HepG2 (cell line): ENCODE measurements at regions not wholly inside any gene's neighbourhood (a gene's known extent, or its start where the extent isn't known, plus 50 kb on each side); places are given as distances from the start of the nearest gene placed in this dataset.

Experiments used
- HOXA7 ChIP-seq: sonication (generic); formaldehyde crosslinking; IDR thresholded peaks from 2 replicates; pipeline ENCODE4 v1.8.1; 2022; ENCODE audit warnings: mild to moderate bottlenecking, missing genetic modification reagents, moderate library complexity
- JUNB ChIP-seq: sonication (generic); formaldehyde crosslinking; IDR thresholded peaks from 2 replicates; pipeline ENCODE4 v1.8.0; 2022; ENCODE audit warnings: missing genetic modification reagents, mild to moderate bottlenecking, borderline replicate concordance
- KAT7 ChIP-seq: IDR thresholded peaks from 2 replicates; pipeline ENCODE4 v1.6.1; 2018; ENCODE audit warnings: borderline replicate concordance, missing compliant biosample characterization
- KLF6 ChIP-seq: IDR thresholded peaks from 2 replicates; pipeline ENCODE4 v1.8.0; 2016; ENCODE audit warnings: missing biosample characterization, missing genetic modification reagents
- MAX ChIP-seq: IDR thresholded peaks from 2 replicates; pipeline ENCODE4 v1.6.1; 2012; ENCODE audit warnings: inconsistent platforms
- NFE2L1 ChIP-seq: sonication (generic); formaldehyde crosslinking; IDR thresholded peaks from 2 replicates; pipeline ENCODE4 v1.4.0; 2020; ENCODE audit warnings: missing genetic modification reagents, mild to moderate bottlenecking, borderline replicate concordance
- STAG1 ChIP-seq: sonication (generic); formaldehyde crosslinking; IDR thresholded peaks from 2 replicates; pipeline ENCODE4 v1.4.0; 2020; ENCODE audit warnings: missing genetic modification reagents
- TSC22D2 ChIP-seq: sonication (generic); formaldehyde crosslinking; IDR thresholded peaks from 2 replicates; pipeline ENCODE4 v1.5.1; 2020; ENCODE audit warnings: missing genetic modification reagents, mild to moderate bottlenecking, borderline replicate concordance
- ZNF18 ChIP-seq: sonication (generic); formaldehyde crosslinking; IDR thresholded peaks from 2 replicates; pipeline ENCODE4 v1.8.0; 2022; ENCODE audit warnings: mild to moderate bottlenecking, missing genetic modification reagents; ENCODE audit not compliant: insufficient replicate concordance
- ZNF83 ChIP-seq: sonication (generic); formaldehyde crosslinking; IDR thresholded peaks from 2 replicates; pipeline ENCODE4 v1.4.0; 2020; ENCODE audit warnings: missing genetic modification reagents, mild to moderate bottlenecking, borderline replicate concordance
- TF ChIP-seq, protein P1 (sequence below): sonication (generic); formaldehyde crosslinking; IDR thresholded peaks from 2 replicates; pipeline ENCODE4 v1.4.0; 2020; ENCODE audit warnings: mild to moderate bottlenecking, missing genetic modification reagents

GRCh38 chr13:50225193-50226155 is 210.2 kb downstream of the KCNRG start:
- TF ChIP-seq TSC22D2 (CRISPR knock-in tag), result no peak
- TF ChIP-seq ZNF18, result no peak
- no peak for TF ChIP-seq STAG1 (CRISPR knock-in tag)
- no peak for TF ChIP-seq HOXA7 (CRISPR knock-in tag)
- no peak for TF ChIP-seq JUNB
- no peak for TF ChIP-seq ZNF83 (CRISPR knock-in tag)
- TF ChIP-seq, protein P1, sequence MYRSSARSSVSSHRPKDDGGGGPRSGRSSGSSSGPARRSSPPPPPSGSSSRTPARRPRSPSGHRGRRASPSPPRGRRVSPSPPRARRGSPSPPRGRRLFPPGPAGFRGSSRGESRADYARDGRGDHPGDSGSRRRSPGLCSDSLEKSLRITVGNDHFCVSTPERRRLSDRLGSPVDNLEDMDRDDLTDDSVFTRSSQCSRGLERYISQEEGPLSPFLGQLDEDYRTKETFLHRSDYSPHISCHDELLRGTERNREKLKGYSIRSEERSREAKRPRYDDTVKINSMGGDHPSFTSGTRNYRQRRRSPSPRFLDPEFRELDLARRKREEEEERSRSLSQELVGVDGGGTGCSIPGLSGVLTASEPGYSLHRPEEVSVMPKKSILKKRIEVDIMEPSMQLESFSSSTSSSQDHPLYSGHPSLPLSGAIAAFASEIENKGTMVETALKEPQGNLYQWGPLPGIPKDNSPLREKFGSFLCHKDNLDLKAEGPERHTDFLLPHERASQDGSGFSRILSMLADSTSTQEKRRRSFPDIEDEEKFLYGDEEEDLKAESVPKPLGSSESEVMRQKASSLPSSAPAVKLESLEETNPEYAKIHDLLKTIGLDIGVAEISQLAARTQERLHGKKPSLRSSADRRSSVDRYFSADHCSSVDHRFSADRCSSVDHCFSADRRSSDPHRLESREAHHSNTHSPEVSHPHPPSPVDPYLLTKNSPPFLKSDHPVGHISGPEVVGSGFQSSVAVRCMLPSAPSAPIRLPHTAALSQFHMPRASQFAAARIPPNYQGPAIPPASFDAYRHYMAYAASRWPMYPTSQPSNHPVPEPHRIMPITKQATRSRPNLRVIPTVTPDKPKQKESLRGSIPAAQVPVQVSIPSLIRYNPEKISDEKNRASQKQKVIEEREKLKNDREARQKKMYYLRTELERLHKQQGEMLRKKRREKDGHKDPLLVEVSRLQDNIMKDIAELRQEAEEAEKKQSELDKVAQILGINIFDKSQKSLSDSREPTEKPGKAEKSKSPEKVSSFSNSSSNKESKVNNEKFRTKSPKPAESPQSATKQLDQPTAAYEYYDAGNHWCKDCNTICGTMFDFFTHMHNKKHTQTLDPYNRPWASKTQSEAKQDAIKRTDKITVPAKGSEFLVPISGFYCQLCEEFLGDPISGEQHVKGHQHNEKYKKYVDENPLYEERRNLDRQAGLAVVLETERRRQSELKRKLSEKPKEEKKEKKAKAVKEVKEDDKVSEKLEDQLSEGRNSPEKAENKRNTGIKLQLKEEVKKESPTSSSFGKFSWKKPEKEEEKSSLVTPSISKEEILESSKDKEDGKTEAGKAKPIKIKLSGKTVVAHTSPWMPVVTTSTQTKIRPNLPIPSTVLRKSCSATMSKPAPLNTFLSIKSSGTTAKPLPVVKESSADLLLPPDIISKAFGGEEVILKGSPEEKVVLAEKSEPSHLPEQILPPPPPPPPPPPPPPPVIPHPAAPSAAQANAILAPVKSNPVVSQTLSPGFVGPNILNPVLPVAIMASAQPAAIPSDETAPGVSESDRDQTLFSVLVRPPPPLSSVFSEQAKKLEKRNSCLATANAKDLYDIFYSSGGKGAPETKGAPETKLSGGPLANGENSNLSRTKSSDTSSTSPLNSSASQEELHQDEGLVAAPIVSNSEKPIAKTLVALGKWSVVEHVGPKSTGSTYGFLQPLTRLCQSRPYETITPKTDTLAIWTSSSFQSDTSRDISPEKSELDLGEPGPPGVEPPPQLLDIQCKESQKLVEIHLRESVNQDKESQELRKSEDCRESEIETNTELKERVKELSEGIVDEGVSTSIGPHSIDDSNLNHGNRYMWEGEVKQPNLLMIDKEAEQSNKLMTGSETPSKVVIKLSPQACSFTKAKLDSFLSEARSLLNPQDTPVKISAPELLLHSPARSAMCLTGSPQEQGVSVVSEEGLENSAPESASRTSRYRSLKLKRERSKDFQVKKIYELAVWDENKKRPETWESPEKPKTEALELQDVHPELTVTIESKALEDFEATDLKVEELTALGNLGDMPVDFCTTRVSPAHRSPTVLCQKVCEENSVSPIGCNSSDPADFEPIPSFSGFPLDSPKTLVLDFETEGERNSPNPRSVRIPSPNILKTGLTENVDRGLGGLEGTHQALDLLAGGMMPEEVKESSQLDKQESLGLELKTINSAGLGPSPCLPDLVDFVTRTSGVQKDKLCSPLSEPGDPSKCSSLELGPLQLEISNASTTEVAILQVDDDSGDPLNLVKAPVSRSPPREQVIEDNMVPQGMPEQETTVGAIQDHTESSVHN (CRISPR knock-in tag), result no peak
- TF ChIP-seq KAT7 (CRISPR knock-in tag), result no peak
- no peak for TF ChIP-seq KLF6 (CRISPR knock-in tag)
- no peak for TF ChIP-seq MAX
- no peak for TF ChIP-seq NFE2L1 (CRISPR knock-in tag)
